ENCODE measurements at regions not wholly inside any gene's neighbourhood (a gene's known extent, or its start where the extent isn't known, plus 50 kb on each side); places are given as distances from the start of the nearest gene placed in this dataset.
A peak's percentile ranks its signal among the peaks of the same experiment; 100 is the strongest.

GRCh38 chr7:25759286-25759685, 392.7 kb upstream of the NFE2L3 start:
- DNase-seq = peak; percentile 48 to 51

- peak; percentile 27 to 33 for DNase-seq
Observed at GRCh38 chr7:25759748-25760147, 392.2 kb upstream of the NFE2L3 start.

GRCh38 chr7:25762511-25763462, 389.2 kb upstream of the NFE2L3 start:
- DNase-seq = no peak

- no peak for DNase-seq
Observed at GRCh38 chr7:25763463-25763860, 388.5 kb upstream of the NFE2L3 start.

GRCh38 chr7:25765110-25765655, 386.8 kb upstream of the NFE2L3 start:
- DNase-seq = no peak

GRCh38 chr7:25770235-25770634, 381.8 kb upstream of the NFE2L3 start:
- no peak for DNase-seq

GRCh38 chr7:25770670-25771069, 381.3 kb upstream of the NFE2L3 start:
- no peak for DNase-seq

GRCh38 chr7:25771491-25771890, 380.5 kb upstream of the NFE2L3 start:
- DNase-seq = no peak

- no peak for DNase-seq
Observed at GRCh38 chr7:25772802-25773201, 379.2 kb upstream of the NFE2L3 start.

- no peak for DNase-seq
Observed at GRCh38 chr7:25774675-25775074, 377.3 kb upstream of the NFE2L3 start.

- no peak for DNase-seq
Observed at GRCh38 chr7:25775570-25775969, 376.4 kb upstream of the NFE2L3 start.

- no peak for DNase-seq
Observed at GRCh38 chr7:25775999-25776743, 375.8 kb upstream of the NFE2L3 start.

- DNase-seq = no peak
Observed at GRCh38 chr7:25776744-25777123, 375.3 kb upstream of the NFE2L3 start.

- DNase-seq = no peak
Observed at GRCh38 chr7:25777969-25778708, 373.9 kb upstream of the NFE2L3 start.

GRCh38 chr7:25779002-25779546, 372.9 kb upstream of the NFE2L3 start:
- no peak for DNase-seq

- no peak for DNase-seq
Observed at GRCh38 chr7:25780904-25781303, 371.1 kb upstream of the NFE2L3 start.

GRCh38 chr7:25781704-25782103, 370.3 kb upstream of the NFE2L3 start:
- DNase-seq = no peak

GRCh38 chr7:25786936-25787335, 365.1 kb upstream of the NFE2L3 start:
- DNase-seq = no peak

- DNase-seq = no peak
Observed at GRCh38 chr7:25787336-25787735, 364.7 kb upstream of the NFE2L3 start.

- DNase-seq = no peak
Observed at GRCh38 chr7:25788371-25788770, 363.6 kb upstream of the NFE2L3 start.

- no peak for DNase-seq
Observed at GRCh38 chr7:25788961-25789620, 362.9 kb upstream of the NFE2L3 start.
